ENCODE measurements at regions not wholly inside any gene's neighbourhood (a gene's known extent, or its start where the extent isn't known, plus 50 kb on each side); places are given as distances from the start of the nearest gene placed in this dataset.

DNA sequence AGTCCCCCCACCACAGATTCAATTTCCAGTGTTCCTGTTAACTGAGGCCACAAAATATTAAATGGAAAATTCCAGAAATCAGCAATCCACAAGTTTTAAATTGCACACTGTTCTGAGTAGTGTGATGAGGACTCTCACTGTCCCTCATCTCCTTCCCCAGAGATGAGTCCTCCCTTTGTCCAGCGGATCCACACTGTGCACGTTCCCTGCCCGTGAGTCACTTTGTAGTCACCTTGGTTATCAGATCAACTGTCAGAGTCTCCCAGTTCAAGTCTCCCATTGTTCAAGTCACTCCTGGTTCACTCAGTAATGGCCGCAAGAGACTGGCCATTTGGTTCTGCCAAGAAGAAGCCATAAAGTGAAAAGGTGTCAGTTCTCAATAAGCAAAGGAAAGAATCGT, 168.6 kb upstream of the AFDN start:
- TF ChIP-seq PATZ1 (CRISPR knock-in tag; IDR thresholded peaks at IDR 0.05; ENCODE audit: borderline replicate concordance): no peak
- TF ChIP-seq SNAI2 (CRISPR knock-in tag; IDR thresholded peaks at IDR 0.05): no peak
- no peak for TF ChIP-seq TCF4 (CRISPR knock-in tag; IDR thresholded peaks at IDR 0.05; ENCODE audit: borderline replicate concordance)
- no peak for TF ChIP-seq ZNF70 (CRISPR knock-in tag; IDR thresholded peaks at IDR 0.05)
- TF ChIP-seq ARNTL (CRISPR knock-in tag; IDR thresholded peaks at IDR 0.05; ENCODE audit: borderline replicate concordance, low read depth): no peak
- no peak for TF ChIP-seq ZNF8 (CRISPR knock-in tag; IDR thresholded peaks at IDR 0.05)
- TF ChIP-seq PPARA (CRISPR knock-in tag; IDR thresholded peaks at IDR 0.05; ENCODE audit: borderline replicate concordance): no peak
- TF ChIP-seq, protein P1, sequence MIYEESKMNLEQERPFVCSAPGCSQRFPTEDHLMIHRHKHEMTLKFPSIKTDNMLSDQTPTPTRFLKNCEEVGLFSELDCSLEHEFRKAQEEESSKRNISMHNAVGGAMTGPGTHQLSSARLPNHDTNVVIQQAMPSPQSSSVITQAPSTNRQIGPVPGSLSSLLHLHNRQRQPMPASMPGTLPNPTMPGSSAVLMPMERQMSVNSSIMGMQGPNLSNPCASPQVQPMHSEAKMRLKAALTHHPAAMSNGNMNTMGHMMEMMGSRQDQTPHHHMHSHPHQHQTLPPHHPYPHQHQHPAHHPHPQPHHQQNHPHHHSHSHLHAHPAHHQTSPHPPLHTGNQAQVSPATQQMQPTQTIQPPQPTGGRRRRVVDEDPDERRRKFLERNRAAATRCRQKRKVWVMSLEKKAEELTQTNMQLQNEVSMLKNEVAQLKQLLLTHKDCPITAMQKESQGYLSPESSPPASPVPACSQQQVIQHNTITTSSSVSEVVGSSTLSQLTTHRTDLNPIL (CRISPR knock-in tag; IDR thresholded peaks at IDR 0.05; ENCODE audit: low read depth): no peak
- TF ChIP-seq ZNF565 (CRISPR knock-in tag; conservative IDR thresholded peaks at IDR 0.05; ENCODE audit: low read depth): no peak
- TF ChIP-seq RARB (CRISPR knock-in tag; IDR thresholded peaks at IDR 0.05): no peak
- TF ChIP-seq ZFP30 (CRISPR knock-in tag; IDR thresholded peaks at IDR 0.05): no peak
- TF ChIP-seq CSDC2 (CRISPR knock-in tag; IDR thresholded peaks at IDR 0.05): no peak

All from SK-N-SH treated with all-trans-retinoic acid at 6 μM for 48 hours (cell line).